HCT116 (cell line): ENCODE measurements at regions not wholly inside any gene's neighbourhood (a gene's known extent, or its start where the extent isn't known, plus 50 kb on each side); places are given as distances from the start of the nearest gene placed in this dataset.

Experiments
- ATAC-seq: fragments of 200-7000 bp; cut with Tn5 transposase; 2 replicates; pipeline ENCODE4 v1.9.1; 2020; ENCODE audit warnings: mild to moderate bottlenecking, moderate library complexity
- BruUV-seq: library from RNA; stranded (reverse); fragments of 400-500 nt; replicated peaks from 2 replicates; lab custom pipeline; 2021; lab: Mats Ljungman, UMichigan
- CTCF ChIA-PET: fragments of 300-600 bp; sonication (Branson Sonifier 250); formaldehyde crosslinking; loops from one replicate; lab custom pipeline; 2021; ENCODE audit warnings: antibody characterized with exemption; lab: Charles Lee
- POLR2A ChIA-PET: fragments of 300-600, 350-600 bp; sonication (Branson Sonifier 250); formaldehyde crosslinking; loops from one replicate; lab custom pipeline; 2021; ENCODE audit warnings: antibody characterized with exemption; lab: Charles Lee
- RAD21 ChIA-PET, 2 experiments: fragments of 300-600 bp; sonication (Branson Sonifier 250); formaldehyde crosslinking; loops; one replicate each; lab custom pipeline; 2023; ENCODE audit warnings: low total read pairs in 2 of 2; ENCODE audit not compliant: uncharacterized antibody in 2 of 2, unreplicated experiment in 2 of 2, low non-redundant PET in 1 of 2; lab: Charles Lee
- DNase-seq: peaks from one replicate; pipeline ENCODE4 v3.0.0-alpha.2; 2010; ENCODE audit warnings: low read depth, low spot score
- H2AFZ ChIP-seq: fragments of 200-600 bp; shearing (Covaris generic), sonication (generic); 2 replicates; pipeline ENCODE4 v1.6.1; 2017; ENCODE audit warnings: low read depth, mixed run types, mixed read lengths, antibody characterized with exemption, low read length; ENCODE audit not compliant: poor library complexity, severe bottlenecking
- H3K27ac ChIP-seq: 2 replicates; pipeline ENCODE4 v1.5.1; 2012; ENCODE audit warnings: low read depth, low read length
- H3K27me3 ChIP-seq: fragments of 200-600 bp; sonication (generic); 2 replicates; pipeline ENCODE4 v1.6.1; 2016; ENCODE audit warnings: mixed run types, low read length, mixed read lengths; ENCODE audit not compliant: insufficient read depth
- H3K36me3 ChIP-seq, 2 experiments: fragments of 200-500 bp in 1 of 2; fragments of 200-600 bp in 1 of 2; sonication (Bioruptor generic) in 1 of 2; sonication (generic) in 1 of 2; 2 replicates each; pipeline versions ENCODE4 v1.5.1 to v1.6.1; 2014 to 2016; ENCODE audit warnings: low read length in 2 of 2, inconsistent platforms in 1 of 2, mixed read lengths in 1 of 2, mixed run types in 1 of 2; ENCODE audit not compliant: insufficient read depth in 2 of 2, control insufficient read depth in 1 of 2
- H3K4me1 ChIP-seq, 2 experiments: fragments of 200-600 bp in 1 of 2; sonication (generic) in 1 of 2; 2 replicates each; pipeline versions ENCODE4 v1.5.1 to v1.6.1; 2012 to 2017; ENCODE audit warnings: low read length in 2 of 2, inconsistent platforms in 1 of 2, mild to moderate bottlenecking in 1 of 2, mixed read lengths in 1 of 2, mixed run types in 1 of 2, moderate library complexity in 1 of 2; ENCODE audit not compliant: insufficient read depth in 2 of 2, control insufficient read depth in 1 of 2
- H3K4me2 ChIP-seq: fragments of 200-600 bp; sonication (generic); 2 replicates; pipeline ENCODE4 v1.6.1; 2017; ENCODE audit warnings: mixed run types, low read length, mixed read lengths
- H3K4me3 ChIP-seq, 2 experiments: fragments of 200-600 bp in 1 of 2; sonication (generic) in 1 of 2; replicated peaks in 1 of 2; 2 replicates each; pipeline ENCODE4 v1.5.1; 2011 to 2016; ENCODE audit warnings: low read length in 2 of 2, control low read depth in 1 of 2, low read depth in 1 of 2, mild to moderate bottlenecking in 1 of 2, mixed read lengths in 1 of 2, mixed run types in 1 of 2
- H3K79me2 ChIP-seq: fragments of 200-600 bp; sonication (generic); 2 replicates; pipeline ENCODE4 v1.6.1; 2017; ENCODE audit warnings: mild to moderate bottlenecking, mixed run types, low read length, moderate library complexity, mixed read lengths; ENCODE audit not compliant: insufficient read depth
- H3K9ac ChIP-seq: fragments of 200-600 bp; sonication (generic); 2 replicates; pipeline ENCODE4 v1.6.1; 2016; ENCODE audit warnings: low read length, mixed read lengths
- H3K9me2 ChIP-seq: fragments of 200-600 bp; sonication (generic), shearing (Covaris generic); 2 replicates; pipeline ENCODE4 v1.6.1; 2017; ENCODE audit warnings: mixed run types, mild to moderate bottlenecking, moderate library complexity; ENCODE audit not compliant: insufficient read depth
- H3K9me3 ChIP-seq, 2 experiments: fragments of 200-500 bp in 1 of 2; fragments of 200-600 bp in 1 of 2; sonication (Bioruptor generic) in 1 of 2; sonication (generic) in 1 of 2; 2 replicates each; pipeline ENCODE4 v1.6.1; 2014 to 2017; ENCODE audit warnings: low read length in 2 of 2, mixed read lengths in 2 of 2, inconsistent platforms in 1 of 2, low read depth in 1 of 2, mild to moderate bottlenecking in 1 of 2, mixed run types in 1 of 2, moderate library complexity in 1 of 2; ENCODE audit not compliant: control insufficient read depth in 1 of 2, insufficient read depth in 1 of 2
- H4K20me1 ChIP-seq: fragments of 200-600 bp; sonication (generic), shearing (Covaris generic); 2 replicates; pipeline ENCODE4 v1.6.1; 2017; ENCODE audit warnings: mixed run types, mild to moderate bottlenecking, moderate library complexity; ENCODE audit not compliant: insufficient read depth
- SIN3A ChIP-seq: IDR thresholded peaks from 2 replicates; pipeline ENCODE4 v1.6.1; 2012; ENCODE audit warnings: low read depth
- SP1 ChIP-seq: IDR thresholded peaks from 2 replicates; pipeline ENCODE4 v1.6.1; 2012; ENCODE audit warnings: low read depth
- TCF7L2 ChIP-seq: IDR thresholded peaks from 2 replicates; pipeline ENCODE4 v1.7.0; 2011; ENCODE audit warnings: borderline replicate concordance, inconsistent platforms; ENCODE audit not compliant: insufficient read depth, insufficient read length; ENCODE audit errors: extremely low read depth
- intact Hi-C: fragments of 100-400 bp; cut with micrococcal nuclease; formaldehyde crosslinking; loops from 2 replicates; pipeline ENCODE4 v1.10.0; 2022

GRCh38 chr9:24602693-24603352 is 57.1 kb upstream of the IZUMO3 start:
- Histone ChIP-seq H3K9me2 (no peaks in the 10 kb centered on the region), H3K9me3 (peaks cover 7 to 40% of the 10 kb centered on the region in 2 experiments; a peak in 2 of 4 replicates), H3K4me3 (no peak overlapping the region), H3K27ac (no peak overlapping the region), H3K4me1 (no peaks in the 10 kb centered on the region), H3K27me3 (no peaks in the 10 kb centered on the region), H3K36me3 (no peaks in the 10 kb centered on the region), H3K9ac (no peak overlapping the region), H4K20me1 (no peaks in the 10 kb centered on the region), H3K4me2 (no peak overlapping the region), H3K79me2 (no peaks in the 10 kb centered on the region), H2AFZ (no peak overlapping the region)
- ATAC-seq (no peak), DNase-seq (no peak)
- TF ChIP-seq SIN3A: no peak
- TF ChIP-seq SP1: no peak
- no peak for TF ChIP-seq TCF7L2
- intact Hi-C loops: no loop called here
- BruUV-seq: no TSS peak
- ChIA-PET RAD21 (no interaction called here), CTCF (no interaction called here), POLR2A (no interaction called here)
